ENCODE measurements at regions not wholly inside any gene's neighbourhood (a gene's known extent, or its start where the extent isn't known, plus 50 kb on each side); places are given as distances from the start of the nearest gene placed in this dataset.
A peak's percentile ranks its signal among the peaks of the same experiment; 100 is the strongest.

GRCh38 chr13:75231235-75231634 is 250.7 kb downstream of the TBC1D4 start:
- no peak for DNase-seq (ENCODE audit: low spot score)

- no peak for DNase-seq (ENCODE audit: low spot score)
Measured at GRCh38 chr13:75226733-75227435, 255.1 kb downstream of the TBC1D4 start.

GRCh38 chr13:75226092-75226491 is 255.9 kb downstream of the TBC1D4 start:
- DNase-seq (ENCODE audit: low spot score): no peak

- no peak for DNase-seq (ENCODE audit: low spot score)
Measured at GRCh38 chr13:75225288-75226032, 256.5 kb downstream of the TBC1D4 start.

- no peak for DNase-seq (ENCODE audit: low spot score)
Measured at GRCh38 chr13:75224053-75224742, 257.8 kb downstream of the TBC1D4 start.

- DNase-seq (ENCODE audit: low spot score): no peak
Measured at GRCh38 chr13:75222031-75222430, 259.9 kb downstream of the TBC1D4 start.

- no peak for DNase-seq (ENCODE audit: low spot score)
Measured at GRCh38 chr13:75220861-75221260, 261.1 kb downstream of the TBC1D4 start.

GRCh38 chr13:75220238-75220542 is 261.8 kb downstream of the TBC1D4 start:
- DNase-seq (ENCODE audit: low spot score): no peak

GRCh38 chr13:75219479-75220237 is 262.3 kb downstream of the TBC1D4 start:
- peak; percentile 75 for DNase-seq (ENCODE audit: low spot score)

- DNase-seq (ENCODE audit: low spot score): no peak
Measured at GRCh38 chr13:75217949-75218348, 264.0 kb downstream of the TBC1D4 start.

- DNase-seq (ENCODE audit: low spot score): no peak
Measured at GRCh38 chr13:75216038-75216437, 265.9 kb downstream of the TBC1D4 start.

- DNase-seq (ENCODE audit: low spot score): no peak
Measured at GRCh38 chr13:75214846-75215245, 267.1 kb downstream of the TBC1D4 start.

GRCh38 chr13:75202981-75203380 is 279.0 kb downstream of the TBC1D4 start:
- DNase-seq (ENCODE audit: low spot score): no peak

- no peak for DNase-seq (ENCODE audit: low spot score)
Measured at GRCh38 chr13:75197803-75198202, 284.2 kb downstream of the TBC1D4 start.

GRCh38 chr13:75196147-75196837 is 285.7 kb downstream of the TBC1D4 start:
- DNase-seq (ENCODE audit: low spot score): no peak

- no peak for DNase-seq (ENCODE audit: low spot score)
Measured at GRCh38 chr13:75195495-75196146, 286.3 kb downstream of the TBC1D4 start.

- no peak for DNase-seq (ENCODE audit: low spot score)
Measured at GRCh38 chr13:75194717-75195462, 287.1 kb downstream of the TBC1D4 start.

- no peak for DNase-seq (ENCODE audit: low spot score)
Measured at GRCh38 chr13:75186379-75186778, 295.6 kb downstream of the TBC1D4 start.

GRCh38 chr13:75181906-75182305 is 300.1 kb downstream of the TBC1D4 start:
- no peak for DNase-seq (ENCODE audit: low spot score)

GRCh38 chr13:75180805-75181455 is 301.0 kb downstream of the TBC1D4 start:
- no peak for DNase-seq (ENCODE audit: low spot score)
